ENCODE measurements at regions not wholly inside any gene's neighbourhood (a gene's known extent, or its start where the extent isn't known, plus 50 kb on each side); places are given as distances from the start of the nearest gene placed in this dataset.

DNA sequence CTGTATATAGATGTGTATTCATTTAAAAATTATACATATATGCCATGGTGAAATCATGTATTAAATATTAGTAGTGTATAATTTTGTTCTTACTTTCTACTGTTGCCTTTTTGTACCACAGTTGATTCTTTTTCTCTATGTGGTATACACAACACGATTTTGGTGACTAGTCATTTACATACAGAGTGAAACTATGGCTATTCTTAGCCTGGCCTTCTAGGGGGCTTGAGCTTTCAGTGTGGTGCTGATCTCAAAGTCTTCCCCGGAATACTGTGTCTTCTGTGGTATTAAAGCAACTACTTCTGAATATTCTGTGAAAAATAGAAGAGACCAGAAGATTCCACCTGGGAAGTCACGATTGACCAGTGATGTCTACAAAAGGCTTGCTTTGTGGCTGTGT, 301.9 kb downstream of the UTRN start:
- TF ChIP-seq ZNF232 (CRISPR knock-in tag; IDR thresholded peaks at IDR 0.05; ENCODE audit: borderline replicate concordance) (no peak), TOPORS (CRISPR knock-in tag; IDR thresholded peaks at IDR 0.05) (no peak), ZNF382 (CRISPR knock-in tag; IDR thresholded peaks at IDR 0.05; ENCODE audit: borderline replicate concordance) (no peak), EHMT2 (IDR thresholded peaks at IDR 0.05; ENCODE audit: borderline replicate concordance, low read depth, low read length) (no peak), NONO (IDR thresholded peaks at IDR 0.05) (no peak), NONO (CRISPR knock-in tag; conservative IDR thresholded peaks at IDR 0.05) (no peak), ZNF782 (CRISPR knock-in tag; IDR thresholded peaks at IDR 0.05; ENCODE audit: borderline replicate concordance) (no peak), SP1 (IDR thresholded peaks at IDR 0.05) (no peak), SP1 (CRISPR knock-in tag; IDR thresholded peaks at IDR 0.05) (no peak), POLR2AphosphoS5 (IDR thresholded peaks at IDR 0.05; ENCODE audit: low read depth, low read length) (no peak)
- TF ChIP-seq, protein P1, sequence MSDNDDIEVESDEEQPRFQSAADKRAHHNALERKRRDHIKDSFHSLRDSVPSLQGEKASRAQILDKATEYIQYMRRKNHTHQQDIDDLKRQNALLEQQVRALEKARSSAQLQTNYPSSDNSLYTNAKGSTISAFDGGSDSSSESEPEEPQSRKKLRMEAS (IDR thresholded peaks at IDR 0.05), result no peak
- TF ChIP-seq, protein P2, sequence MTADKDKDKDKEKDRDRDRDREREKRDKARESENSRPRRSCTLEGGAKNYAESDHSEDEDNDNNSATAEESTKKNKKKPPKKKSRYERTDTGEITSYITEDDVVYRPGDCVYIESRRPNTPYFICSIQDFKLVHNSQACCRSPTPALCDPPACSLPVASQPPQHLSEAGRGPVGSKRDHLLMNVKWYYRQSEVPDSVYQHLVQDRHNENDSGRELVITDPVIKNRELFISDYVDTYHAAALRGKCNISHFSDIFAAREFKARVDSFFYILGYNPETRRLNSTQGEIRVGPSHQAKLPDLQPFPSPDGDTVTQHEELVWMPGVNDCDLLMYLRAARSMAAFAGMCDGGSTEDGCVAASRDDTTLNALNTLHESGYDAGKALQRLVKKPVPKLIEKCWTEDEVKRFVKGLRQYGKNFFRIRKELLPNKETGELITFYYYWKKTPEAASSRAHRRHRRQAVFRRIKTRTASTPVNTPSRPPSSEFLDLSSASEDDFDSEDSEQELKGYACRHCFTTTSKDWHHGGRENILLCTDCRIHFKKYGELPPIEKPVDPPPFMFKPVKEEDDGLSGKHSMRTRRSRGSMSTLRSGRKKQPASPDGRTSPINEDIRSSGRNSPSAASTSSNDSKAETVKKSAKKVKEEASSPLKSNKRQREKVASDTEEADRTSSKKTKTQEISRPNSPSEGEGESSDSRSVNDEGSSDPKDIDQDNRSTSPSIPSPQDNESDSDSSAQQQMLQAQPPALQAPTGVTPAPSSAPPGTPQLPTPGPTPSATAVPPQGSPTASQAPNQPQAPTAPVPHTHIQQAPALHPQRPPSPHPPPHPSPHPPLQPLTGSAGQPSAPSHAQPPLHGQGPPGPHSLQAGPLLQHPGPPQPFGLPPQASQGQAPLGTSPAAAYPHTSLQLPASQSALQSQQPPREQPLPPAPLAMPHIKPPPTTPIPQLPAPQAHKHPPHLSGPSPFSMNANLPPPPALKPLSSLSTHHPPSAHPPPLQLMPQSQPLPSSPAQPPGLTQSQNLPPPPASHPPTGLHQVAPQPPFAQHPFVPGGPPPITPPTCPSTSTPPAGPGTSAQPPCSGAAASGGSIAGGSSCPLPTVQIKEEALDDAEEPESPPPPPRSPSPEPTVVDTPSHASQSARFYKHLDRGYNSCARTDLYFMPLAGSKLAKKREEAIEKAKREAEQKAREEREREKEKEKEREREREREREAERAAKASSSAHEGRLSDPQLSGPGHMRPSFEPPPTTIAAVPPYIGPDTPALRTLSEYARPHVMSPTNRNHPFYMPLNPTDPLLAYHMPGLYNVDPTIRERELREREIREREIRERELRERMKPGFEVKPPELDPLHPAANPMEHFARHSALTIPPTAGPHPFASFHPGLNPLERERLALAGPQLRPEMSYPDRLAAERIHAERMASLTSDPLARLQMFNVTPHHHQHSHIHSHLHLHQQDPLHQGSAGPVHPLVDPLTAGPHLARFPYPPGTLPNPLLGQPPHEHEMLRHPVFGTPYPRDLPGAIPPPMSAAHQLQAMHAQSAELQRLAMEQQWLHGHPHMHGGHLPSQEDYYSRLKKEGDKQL (CRISPR knock-in tag; IDR thresholded peaks at IDR 0.05; ENCODE audit: low read depth), result no peak
- TF ChIP-seq, protein P3, sequence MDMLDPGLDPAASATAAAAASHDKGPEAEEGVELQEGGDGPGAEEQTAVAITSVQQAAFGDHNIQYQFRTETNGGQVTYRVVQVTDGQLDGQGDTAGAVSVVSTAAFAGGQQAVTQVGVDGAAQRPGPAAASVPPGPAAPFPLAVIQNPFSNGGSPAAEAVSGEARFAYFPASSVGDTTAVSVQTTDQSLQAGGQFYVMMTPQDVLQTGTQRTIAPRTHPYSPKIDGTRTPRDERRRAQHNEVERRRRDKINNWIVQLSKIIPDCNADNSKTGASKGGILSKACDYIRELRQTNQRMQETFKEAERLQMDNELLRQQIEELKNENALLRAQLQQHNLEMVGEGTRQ (IDR thresholded peaks at IDR 0.05; ENCODE audit: low read depth, low read length), result no peak
- TF ChIP-seq, protein P3 (CRISPR knock-in tag; IDR thresholded peaks at IDR 0.05; ENCODE audit: borderline replicate concordance), result no peak

Data from HepG2 (cell line).